OCI-LY7 (cell line): ENCODE measurements at regions not wholly inside any gene's neighbourhood (a gene's known extent, or its start where the extent isn't known, plus 50 kb on each side); places are given as distances from the start of the nearest gene placed in this dataset.

Experiments used
- BruUV-seq: library from RNA; stranded (reverse); fragments of 400-500 nt; replicated peaks from 2 replicates; lab custom pipeline; 2021; lab: Mats Ljungman, UMichigan
- CTCF ChIA-PET: fragments of 300-600 bp; sonication (Branson Sonifier 250); formaldehyde crosslinking; loops from one replicate; lab custom pipeline; 2022; ENCODE audit warnings: antibody characterized with exemption; ENCODE audit not compliant: unreplicated experiment; lab: Charles Lee
- POLR2A ChIA-PET: fragments of 300-600 bp; sonication (Branson Sonifier 250); formaldehyde crosslinking; loops from one replicate; lab custom pipeline; 2022; ENCODE audit warnings: antibody characterized with exemption; lab: Charles Lee
- DNase-seq: peaks from one replicate; pipeline ENCODE4 v3.0.0-alpha.2; 2015; ENCODE audit warnings: low spot score
- H2AFZ ChIP-seq: fragments of 200-600 bp; sonication (generic), shearing (Covaris generic); 2 replicates; pipeline ENCODE4 v1.6.1; 2014; ENCODE audit warnings: mild to moderate bottlenecking, antibody characterized with exemption, low read length, moderate library complexity
- H3K27ac ChIP-seq: fragments of 200-600 bp; sonication (generic); 2 replicates; pipeline ENCODE4 v1.5.1; 2014; ENCODE audit warnings: mixed run types, low read depth, mild to moderate bottlenecking, moderate library complexity, low read length, inconsistent platforms; ENCODE audit not compliant: poor library complexity, severe bottlenecking
- H3K36me3 ChIP-seq: fragments of 200-600 bp; sonication (generic); 2 replicates; pipeline ENCODE4 v1.6.1; 2014; ENCODE audit warnings: mild to moderate bottlenecking, antibody characterized with exemption, low read length, moderate library complexity, mixed read lengths; ENCODE audit not compliant: insufficient read depth
- H3K4me1 ChIP-seq: fragments of 200-600 bp; sonication (generic); 2 replicates; pipeline ENCODE4 v1.5.1; 2014; ENCODE audit warnings: mild to moderate bottlenecking, low read length; ENCODE audit not compliant: insufficient read depth, poor library complexity, severe bottlenecking
- H3K4me2 ChIP-seq: fragments of 200-600 bp; sonication (generic); 2 replicates; pipeline ENCODE4 v1.6.1; 2014; ENCODE audit warnings: mild to moderate bottlenecking, low read length
- H3K4me3 ChIP-seq: fragments of 200-600 bp; sonication (generic); 2 replicates; pipeline ENCODE4 v1.5.1; 2014; ENCODE audit warnings: mild to moderate bottlenecking, low read depth, low read length; ENCODE audit not compliant: poor library complexity, severe bottlenecking
- H3K79me2 ChIP-seq: fragments of 200-600 bp; sonication (generic); 2 replicates; pipeline ENCODE4 v1.6.1; 2016; ENCODE audit warnings: low read depth, mild to moderate bottlenecking, low read length, moderate library complexity, mixed read lengths; ENCODE audit not compliant: insufficient read depth
- H3K9me2 ChIP-seq: fragments of 200-600 bp; sonication (generic); 2 replicates; pipeline ENCODE4 v1.6.1; 2016; ENCODE audit warnings: mild to moderate bottlenecking, low read length, mixed read lengths; ENCODE audit not compliant: insufficient read depth
- H3K9me3 ChIP-seq: fragments of 200-600 bp; sonication (generic); 2 replicates; pipeline ENCODE4 v1.6.1; 2014; ENCODE audit warnings: mild to moderate bottlenecking, mixed run types, low read length, mixed read lengths
- H4K20me1 ChIP-seq: fragments of 200-600 bp; sonication (generic); 2 replicates; pipeline ENCODE4 v1.6.1; 2014; ENCODE audit warnings: mild to moderate bottlenecking, antibody characterized with exemption, low read length, moderate library complexity, mixed read lengths; ENCODE audit not compliant: insufficient read depth
- CTCF ChIP-seq: fragments of 200-600 bp; sonication (generic); conservative IDR thresholded peaks from 2 replicates; pipeline ENCODE4 v1.5.1; 2014; ENCODE audit warnings: mild to moderate bottlenecking, antibody characterized with exemption, low read length, moderate library complexity, mixed read lengths
- EZH2phosphoT487 ChIP-seq: fragments of 200-600 bp; sonication (generic); IDR thresholded peaks from 2 replicates; pipeline ENCODE4 v1.6.1; 2018; ENCODE audit warnings: low read depth, borderline replicate concordance, mild to moderate bottlenecking, mixed run types, antibody characterized with exemption, low read length, moderate library complexity, mixed read lengths
- intact Hi-C: fragments of 100-400 bp; cut with micrococcal nuclease; formaldehyde crosslinking; loops from one replicate; pipeline ENCODE4 v1.10.0; 2022; ENCODE audit not compliant: unreplicated experiment

- no peaks in the 10 kb centered on the region for H3K36me3 ChIP-seq
- no TSS peak for BruUV-seq
- DNase-seq = no peak
- H3K9me3 ChIP-seq = no peaks in the 10 kb centered on the region
- no peaks in the 10 kb centered on the region for H3K4me1 ChIP-seq
- no peak overlapping the region for H3K27ac ChIP-seq
- H3K4me2 ChIP-seq = no peak overlapping the region
- POLR2A ChIA-PET = no interaction called here
- H2AFZ ChIP-seq = no peak overlapping the region
- intact Hi-C loops = no loop called here
- CTCF ChIA-PET = no interaction called here
- TF ChIP-seq CTCF (no peak), EZH2phosphoT487 (no peak)
- H3K4me3 ChIP-seq = no peak overlapping the region
- no peaks in the 10 kb centered on the region for H3K79me2 ChIP-seq
- no peaks in the 10 kb centered on the region for H3K9me2 ChIP-seq
- H4K20me1 ChIP-seq = no peaks in the 10 kb centered on the region
These were observed 88.7 kb upstream of the HDAC4 start for GRCh38 chr2:239489481-239489880.

- DNase-seq = no peak
- no TSS peak for BruUV-seq
- intact Hi-C loops = no loop called here
- H3K9me2 ChIP-seq = no peaks in the 10 kb centered on the region
- ChIA-PET POLR2A (no interaction called here), CTCF (no interaction called here)
- H3K27ac ChIP-seq = no peak overlapping the region
- no peak overlapping the region for H3K4me3 ChIP-seq
- no peaks in the 10 kb centered on the region for H4K20me1 ChIP-seq
- TF ChIP-seq CTCF (no peak), EZH2phosphoT487 (no peak)
- no peaks in the 10 kb centered on the region for H3K4me1 ChIP-seq
- H2AFZ ChIP-seq = no peak overlapping the region
- no peak overlapping the region for H3K4me2 ChIP-seq
- no peaks in the 10 kb centered on the region for H3K9me3 ChIP-seq
- H3K79me2 ChIP-seq = no peaks in the 10 kb centered on the region
- H3K36me3 ChIP-seq = no peaks in the 10 kb centered on the region
These were observed 87.3 kb upstream of the HDAC4 start for GRCh38 chr2:239488125-239488524.

GRCh38 chr2:239487272-239487671 lies 86.5 kb upstream of the HDAC4 start:
- no peaks in the 10 kb centered on the region for H3K36me3 ChIP-seq
- H3K4me1 ChIP-seq = no peaks in the 10 kb centered on the region
- no peaks in the 10 kb centered on the region for H4K20me1 ChIP-seq
- H2AFZ ChIP-seq = no peak overlapping the region
- CTCF ChIA-PET = no interaction called here
- no peaks in the 10 kb centered on the region for H3K9me2 ChIP-seq
- no TSS peak for BruUV-seq
- H3K4me3 ChIP-seq = no peak overlapping the region
- TF ChIP-seq CTCF = no peak
- TF ChIP-seq EZH2phosphoT487 = no peak
- no peaks in the 10 kb centered on the region for H3K9me3 ChIP-seq
- H3K79me2 ChIP-seq = no peaks in the 10 kb centered on the region
- H3K27ac ChIP-seq = no peak overlapping the region
- intact Hi-C loops = no loop called here
- DNase-seq = no peak
- POLR2A ChIA-PET = no interaction called here
- no peak overlapping the region for H3K4me2 ChIP-seq
